Kidney (tissue), 13 donors: ENCODE measurements at regions not wholly inside any gene's neighbourhood (a gene's known extent, or its start where the extent isn't known, plus 50 kb on each side); places are given as distances from the start of the nearest gene placed in this dataset.
A peak's percentile ranks its signal among the peaks of the same experiment; 100 is the strongest.
"Not testable (repeated sequence)": the region's sequence is repeated elsewhere in the genome, so short reads cannot be mapped to it uniquely, and the experiment has no call there.

ENCODE experiments used
- DNase-seq, 5 donors: peaks; one replicate each; pipeline ENCODE4 v3.0.0-alpha.2; 2013 to 2020
- FAIRE-seq: peaks from 2 replicates; lab custom pipeline; 2012; peaks lifted over from hg19 to GRCh38; lab: Jason Lieb, UNC
- H3K27ac ChIP-seq, 2 donors: one replicate each; pipeline ENCODE4 v1.7.0; 2013; ENCODE audit warnings: low read depth in 2 of 2, low read length in 2 of 2, inconsistent platforms in 1 of 2
- H3K27me3 ChIP-seq: one replicate; pipeline ENCODE4 v1.7.1; 2013; ENCODE audit warnings: low read length, inconsistent platforms; ENCODE audit not compliant: control insufficient read depth, insufficient read depth
- H3K36me3 ChIP-seq, 3 donors: one replicate each; pipeline versions ENCODE4 v1.7.0 to v1.7.1; 2013; ENCODE audit warnings: low read length in 3 of 3, control low read depth in 1 of 3, inconsistent platforms in 1 of 3; ENCODE audit not compliant: insufficient read depth in 3 of 3, control insufficient read depth in 2 of 3
- H3K4me1 ChIP-seq, 3 donors: one replicate each; pipeline versions ENCODE4 v1.7.0 to v1.7.1; 2013; ENCODE audit warnings: low read length in 3 of 3, inconsistent platforms in 1 of 3, low read depth in 1 of 3; ENCODE audit not compliant: control insufficient read depth in 2 of 3, insufficient read depth in 2 of 3
- H3K4me3 ChIP-seq, 3 donors: one replicate each; pipeline versions ENCODE4 v1.7.0 to v1.8.1; 2013; ENCODE audit warnings: low read length in 3 of 3, control low read depth in 1 of 3, inconsistent platforms in 1 of 3
- H3K9ac ChIP-seq, 3 donors: one replicate each; pipeline versions ENCODE4 v1.7.0 to v1.7.1; 2013; ENCODE audit warnings: low read length in 3 of 3, control low read depth in 1 of 3, inconsistent platforms in 1 of 3
- H3K9me3 ChIP-seq, 3 donors: one replicate each; pipeline versions ENCODE4 v1.7.0 to v1.7.1; 2013; ENCODE audit warnings: low read length in 3 of 3, control low read depth in 1 of 3, inconsistent platforms in 1 of 3; ENCODE audit not compliant: control insufficient read depth in 2 of 3, insufficient read depth in 1 of 3
- CTCF ChIP-seq: IDR thresholded peaks from 3 replicates; pipeline ENCODE4 v1.5.1; 2012; ENCODE audit warnings: mild to moderate bottlenecking, moderate library complexity, borderline replicate concordance; ENCODE audit not compliant: insufficient read depth; ENCODE audit errors: extremely low read depth
- intact Hi-C: fragments of 100-400 bp; cut with DNase I; formaldehyde crosslinking; loops from one replicate; pipeline ENCODE4 v1.11.1; 2022
- donor health status: control.
- donor health status: control.
- donor health status: control.
- donor health status: control.
- donor health status: control.
- donor health status: DM: yes; HTN: yes; CAD: no.
- donor health status: Normal renal cell carcinoma (clear cell type).

- Histone ChIP-seq H3K4me1 (peaks cover 2 to 22% (median 12%) of the 10 kb centered on the region in 3 donors), H3K4me3 (no peak overlapping the region), H3K36me3 (no peaks in the 10 kb centered on the region), H3K27ac (no peak overlapping the region), H3K27me3 (no peaks in the 10 kb centered on the region), H3K9ac (no peak overlapping the region), H3K9me3 (no peaks in the 10 kb centered on the region)
- intact Hi-C loops: no loop called here
- FAIRE-seq: no peak
- no peak for TF ChIP-seq CTCF
- no peak for DNase-seq
Measured at GRCh38 chr2:234864506-234864905, 87.3 kb upstream of the SH3BP4 start.

GRCh38 chr2:234863043-234863934 is 88.5 kb upstream of the SH3BP4 start:
- intact Hi-C loops: no loop called here
- H3K9me3 ChIP-seq: no peaks in the 10 kb centered on the region
- no peak for TF ChIP-seq CTCF
- no peak overlapping the region for H3K4me3 ChIP-seq
- FAIRE-seq (no peak), DNase-seq (no peak)
- H3K36me3 ChIP-seq: no peaks in the 10 kb centered on the region
- no peaks in the 10 kb centered on the region for H3K27me3 ChIP-seq
- H3K4me1 ChIP-seq: peaks cover 2 to 22% (median 16%) of the 10 kb centered on the region in 3 donors
- no peak overlapping the region for H3K9ac ChIP-seq
- peak overlapping the region; percentile 38 to 41 for H3K27ac ChIP-seq

- intact Hi-C loops: no loop called here
- H3K9me3 ChIP-seq: no peaks in the 10 kb centered on the region
- FAIRE-seq: no peak
Measured at GRCh38 chr2:234861841-234862735, 89.7 kb upstream of the SH3BP4 start.

GRCh38 chr2:234859330-234859872 is 92.4 kb upstream of the SH3BP4 start:
- H3K9ac ChIP-seq, intact Hi-C loops, H3K9me3 ChIP-seq, FAIRE-seq, H3K27me3 ChIP-seq, H3K36me3 ChIP-seq, H3K27ac ChIP-seq, DNase-seq, H3K4me3 ChIP-seq: not testable (repeated sequence)
- peaks cover 2 to 21% (median 16%) of the 10 kb centered on the region in 3 donors for H3K4me1 ChIP-seq

More at GRCh38 chr2:234861841-234862735, 89.7 kb upstream of the SH3BP4 start:
- DNase-seq: peak in 3 of 5 donors; percentile 57 to 73 (median 59)
- no peaks in the 10 kb centered on the region for H3K36me3 ChIP-seq
- H3K9ac ChIP-seq: peak overlapping the region in 1 of 3 donors; percentile 24
- peaks cover 2 to 22% (median 16%) of the 10 kb centered on the region in 3 donors for H3K4me1 ChIP-seq
- no peak for TF ChIP-seq CTCF
- peak overlapping the region; percentile 64 to 78 for H3K27ac ChIP-seq
- H3K27me3 ChIP-seq: no peaks in the 10 kb centered on the region
- H3K4me3 ChIP-seq: no peak overlapping the region
